H1 (cell line): ENCODE measurements at regions not wholly inside any gene's neighbourhood (a gene's known extent, or its start where the extent isn't known, plus 50 kb on each side); places are given as distances from the start of the nearest gene placed in this dataset.

Source experiments
- CTCF ChIA-PET: fragments of 300-600 bp; sonication (Branson Sonifier 250); formaldehyde crosslinking; loops from one replicate; lab custom pipeline; 2021; ENCODE audit not compliant: partially characterized antibody; lab: Charles Lee
- POLR2A ChIA-PET: fragments of 300-600 bp; sonication (Branson Sonifier 250); formaldehyde crosslinking; loops from one replicate; lab custom pipeline; 2021; ENCODE audit warnings: inconsistent platforms; ENCODE audit not compliant: partially characterized antibody; lab: Charles Lee
- DNase-seq, 2 experiments: peaks; one replicate each; pipeline versions ENCODE4 v3.0.0 to v3.0.0-alpha.2; 2010 to 2022; ENCODE audit warnings: low spot score in 2 of 2, low read depth in 1 of 2, mixed read lengths in 1 of 2
- FAIRE-seq: peaks from 2 replicates; lab custom pipeline; 2011; peaks lifted over from hg19 to GRCh38; lab: Jason Lieb, UNC
- H2AFZ ChIP-seq: 2 replicates; pipeline ENCODE4 v1.8.1; 2012; ENCODE audit warnings: low read length, inconsistent platforms
- H2AK5ac ChIP-seq: 2 replicates; pipeline ENCODE4 v1.6.1; 2013; ENCODE audit warnings: low read depth, low read length
- H2BK120ac ChIP-seq: replicated peaks from 2 replicates; pipeline ENCODE3; 2013; ENCODE audit warnings: low read depth, low read length, inconsistent platforms
- H2BK12ac ChIP-seq: 2 replicates; pipeline ENCODE4 v1.6.1; 2013; ENCODE audit warnings: low read depth, low read length
- H2BK15ac ChIP-seq: 2 replicates; pipeline ENCODE4 v1.6.1; 2013; ENCODE audit warnings: low read length
- H2BK20ac ChIP-seq: 2 replicates; pipeline ENCODE4 v1.6.1; 2013; ENCODE audit warnings: low read length
- H2BK5ac ChIP-seq: 2 replicates; pipeline ENCODE4 v1.6.1; 2013; ENCODE audit warnings: low read depth, low read length
- H3K14ac ChIP-seq: 2 replicates; pipeline ENCODE4 v1.6.1; 2013; ENCODE audit warnings: inconsistent platforms; ENCODE audit not compliant: insufficient read length
- H3K18ac ChIP-seq: 2 replicates; pipeline ENCODE4 v1.6.1; 2013; ENCODE audit warnings: low read length; ENCODE audit errors: extremely low read depth
- H3K23ac ChIP-seq: 2 replicates; pipeline ENCODE4 v1.6.1; 2013; ENCODE audit warnings: inconsistent platforms; ENCODE audit not compliant: insufficient read length
- H3K23me2 ChIP-seq: 2 replicates; pipeline ENCODE4 v1.6.1; 2013; ENCODE audit warnings: low read depth, low read length
- H3K27ac ChIP-seq: 2 replicates; pipeline ENCODE4 v1.6.1; 2011; ENCODE audit warnings: low read depth, low read length, inconsistent platforms
- H3K27me3 ChIP-seq, 4 experiments: replicated peaks in 1 of 4; 1 replicate in 1 of 4; 2 replicates in 3 of 4; pipeline versions ENCODE4 v1.6.1 to v1.8.1; 2011 to 2013; ENCODE audit warnings: low read length in 3 of 4, mild to moderate bottlenecking in 3 of 4, inconsistent platforms in 2 of 4, mixed read lengths in 2 of 4, moderate library complexity in 1 of 4; ENCODE audit not compliant: control insufficient read depth in 3 of 4, insufficient read depth in 3 of 4; ENCODE audit errors: extremely low read depth in 1 of 4
- H3K36me3 ChIP-seq, 4 experiments: 2 replicates each; pipeline versions ENCODE4 v1.6.1 to v1.8.1; 2011 to 2013; ENCODE audit warnings: mild to moderate bottlenecking in 4 of 4, low read length in 3 of 4, moderate library complexity in 2 of 4, control low read depth in 1 of 4, inconsistent platforms in 1 of 4; ENCODE audit not compliant: insufficient read depth in 4 of 4, control insufficient read depth in 2 of 4
- H3K4ac ChIP-seq: replicated peaks from 2 replicates; pipeline ENCODE3; 2013; ENCODE audit warnings: low read length, low read depth, mixed read lengths, inconsistent platforms; ENCODE audit not compliant: insufficient read length
- H3K4me1 ChIP-seq, 4 experiments: replicated peaks in 1 of 4; 1 replicate in 1 of 4; 2 replicates in 3 of 4; pipeline versions ENCODE4 v1.6.1 to v1.8.1; 2011 to 2013; ENCODE audit warnings: low read length in 3 of 4, inconsistent platforms in 2 of 4, mixed read lengths in 1 of 4; ENCODE audit not compliant: insufficient read depth in 4 of 4, control insufficient read depth in 3 of 4
- H3K4me2 ChIP-seq, 2 experiments: 2 replicates each; pipeline versions ENCODE4 v1.6.1 to v1.8.1; 2011 to 2013; ENCODE audit warnings: low read depth in 2 of 2, low read length in 2 of 2, control low read depth in 1 of 2, inconsistent platforms in 1 of 2, mild to moderate bottlenecking in 1 of 2; ENCODE audit not compliant: insufficient read depth in 1 of 2
- H3K4me3 ChIP-seq, 4 experiments: fragments of 200-600, 300-600 bp in 1 of 4; sonication (generic), shearing (Covaris generic), sonication (Bioruptor Twin) in 1 of 4; 2 replicates each; pipeline versions ENCODE4 v1.5.1 to v1.8.1; 2011 to 2016; ENCODE audit warnings: low read length in 4 of 4, low read depth in 3 of 4, control low read depth in 2 of 4, inconsistent platforms in 2 of 4, mild to moderate bottlenecking in 2 of 4, mixed read lengths in 1 of 4, moderate library complexity in 1 of 4; ENCODE audit not compliant: insufficient read depth in 2 of 4; ENCODE audit errors: extremely low read depth in 1 of 4
- H3K56ac ChIP-seq: replicated peaks from 2 replicates; pipeline ENCODE3; 2013; ENCODE audit warnings: low read depth, mild to moderate bottlenecking, mixed read lengths, low read length, inconsistent platforms; ENCODE audit not compliant: insufficient read length
- H3K79me1 ChIP-seq: 2 replicates; pipeline ENCODE4 v1.6.1; 2013; ENCODE audit warnings: low read depth, low read length, control low read depth
- H3K79me2 ChIP-seq, 2 experiments: 2 replicates each; pipeline versions ENCODE4 v1.6.1 to v1.8.1; 2012 to 2013; ENCODE audit warnings: low read length in 2 of 2, mild to moderate bottlenecking in 2 of 2, inconsistent platforms in 1 of 2; ENCODE audit not compliant: insufficient read depth in 2 of 2, control insufficient read depth in 1 of 2
- H3K9ac ChIP-seq, 4 experiments: replicated peaks in 1 of 4; 1 replicate in 1 of 4; 2 replicates in 3 of 4; pipeline versions ENCODE4 v1.6.1 to v1.8.1; 2011 to 2013; ENCODE audit warnings: low read depth in 3 of 4, low read length in 3 of 4, control low read depth in 2 of 4, mild to moderate bottlenecking in 2 of 4, moderate library complexity in 2 of 4, inconsistent platforms in 1 of 4; ENCODE audit errors: extremely low read depth in 1 of 4
- H3K9me3 ChIP-seq, 2 experiments: 2 replicates each; pipeline versions ENCODE4 v1.6.1 to v1.8.1; 2012 to 2013; ENCODE audit warnings: mild to moderate bottlenecking in 2 of 2, moderate library complexity in 2 of 2, control low read depth in 1 of 2, inconsistent platforms in 1 of 2, low read depth in 1 of 2, low read length in 1 of 2, mixed read lengths in 1 of 2; ENCODE audit not compliant: insufficient read depth in 2 of 2
- H4K20me1 ChIP-seq, 2 experiments: replicated peaks in 1 of 2; 2 replicates each; pipeline versions ENCODE3 to v1.8.1; 2011 to 2013; ENCODE audit warnings: inconsistent platforms in 2 of 2, low read length in 2 of 2, mild to moderate bottlenecking in 1 of 2; ENCODE audit not compliant: insufficient read depth in 2 of 2, control insufficient read depth in 1 of 2
- H4K5ac ChIP-seq: 2 replicates; pipeline ENCODE4 v1.6.1; 2013; ENCODE audit warnings: low read length, low read depth, mixed read lengths, inconsistent platforms; ENCODE audit not compliant: insufficient read length
- H4K8ac ChIP-seq: 2 replicates; pipeline ENCODE4 v1.8.0; 2013; ENCODE audit warnings: mild to moderate bottlenecking, moderate library complexity, low read length, inconsistent platforms; ENCODE audit not compliant: insufficient read depth; ENCODE audit errors: extremely low read depth
- H4K91ac ChIP-seq: replicated peaks from 2 replicates; pipeline ENCODE3; 2013; ENCODE audit warnings: low read length, mixed read lengths, inconsistent platforms; ENCODE audit not compliant: insufficient read length
- CBX8 ChIP-seq: fragments of 300-800, 300-1000 bp; sonication (generic); IDR thresholded peaks from 2 replicates; pipeline ENCODE4 v1.7.1; 2016; ENCODE audit warnings: low read depth, low read length, borderline replicate concordance
- CTBP2 ChIP-seq: IDR thresholded peaks from 2 replicates; pipeline ENCODE4 v1.7.0; 2011; ENCODE audit warnings: borderline replicate concordance, mild to moderate bottlenecking, moderate library complexity, mixed read lengths, low read length; ENCODE audit not compliant: insufficient read depth, insufficient read length
- EZH2 ChIP-seq: fragments of 200-600 bp; sonication (generic); IDR thresholded peaks from 2 replicates; pipeline ENCODE4 v1.7.1; 2012; ENCODE audit warnings: low read depth, mild to moderate bottlenecking, moderate library complexity, low read length, inconsistent platforms; ENCODE audit not compliant: severe bottlenecking
- RFX5 ChIP-seq: IDR thresholded peaks from 2 replicates; pipeline ENCODE4 v1.6.1; 2011; ENCODE audit warnings: low read depth, low read length, improper control_type of control experiment, borderline replicate concordance
- WGBS, 2 experiments: shearing (Covaris generic) in 1 of 2; methylation state at CpG; one replicate each; pipeline versions ENCODE4 v1.1.6 to v1.1.7; 2013 to 2015; ENCODE audit warnings: low lambda C conversion rate in 2 of 2, mixed read lengths in 2 of 2, inconsistent platforms in 1 of 2, low coverage in 1 of 2, missing lambda C conversion rate in 1 of 2; ENCODE audit not compliant: insufficient replicate concordance in 2 of 2, insufficient coverage in 1 of 2, insufficient read length in 1 of 2; ENCODE audit errors: extremely low coverage in 1 of 2, missing lambda C conversion rate in 1 of 2; 5-methylcytosine and 5-hydroxymethylcytosine counted together

DNA sequence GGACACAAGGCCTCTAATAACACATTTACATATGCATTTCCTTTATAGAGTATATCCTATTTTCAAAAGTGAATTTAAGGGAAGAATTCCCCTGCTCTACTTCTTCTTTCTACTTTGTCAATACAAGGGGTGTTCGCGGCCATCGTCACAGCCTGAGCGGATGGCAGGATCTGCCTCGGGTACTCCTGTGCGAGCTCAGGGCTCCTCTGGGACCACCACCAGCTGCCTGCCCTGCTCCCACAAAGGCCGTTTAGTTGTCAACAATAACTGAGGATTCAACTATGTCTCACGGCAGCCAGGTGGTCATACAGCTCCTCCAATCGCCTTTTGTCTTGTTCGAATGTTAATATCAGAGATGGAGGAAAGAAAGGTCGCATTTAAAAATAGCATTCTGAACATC lies 228.2 kb upstream of the TENM3 start:
- 94% methylated on average over 11 of the region's 11 CpGs; no CpG with 5 or more reads in 1 of the 2 experiments for WGBS, 2 experiments
- no peak overlapping the region for H3K56ac ChIP-seq
- FAIRE-seq (no peak), DNase-seq (no peak)
- no peak overlapping the region for H3K4me2 ChIP-seq
- H3K18ac ChIP-seq = no peak overlapping the region
- H3K23me2 ChIP-seq = no peaks in the 10 kb centered on the region
- no peak overlapping the region for H3K4me3 ChIP-seq
- H3K9ac ChIP-seq = no peak overlapping the region
- no peaks in the 10 kb centered on the region for H3K36me3 ChIP-seq
- no peaks in the 10 kb centered on the region for H3K9me3 ChIP-seq
- H4K91ac ChIP-seq = peak overlapping the region; percentile 23
- H4K8ac ChIP-seq = no peak overlapping the region
- H3K27ac ChIP-seq = no peak overlapping the region
- TF ChIP-seq EZH2 (no peak), CBX8 (no peak), RFX5 (no peak), CTBP2 (no peak)
- H2BK20ac ChIP-seq = no peak overlapping the region
- H3K14ac ChIP-seq = no peak overlapping the region
- no peaks in the 10 kb centered on the region for H3K79me2 ChIP-seq
- H2BK12ac ChIP-seq = no peak overlapping the region
- H2AK5ac ChIP-seq = no peak overlapping the region
- H3K27me3 ChIP-seq = no peaks in the 10 kb centered on the region
- POLR2A ChIA-PET = no interaction called here
- no peak overlapping the region for H3K23ac ChIP-seq
- no peaks in the 10 kb centered on the region for H4K20me1 ChIP-seq
- no peaks in the 10 kb centered on the region for H3K79me1 ChIP-seq
- no peak overlapping the region for H2BK120ac ChIP-seq
- CTCF ChIA-PET = no interaction called here
- H2BK5ac ChIP-seq = peak overlapping the region; percentile 64; the same call in 1 of the 2 replicates
- H3K4ac ChIP-seq = no peak overlapping the region
- H2BK15ac ChIP-seq = no peak overlapping the region
- H4K5ac ChIP-seq = no peak overlapping the region
- H2AFZ ChIP-seq = peak overlapping the region; percentile 61; the same call in 1 of the 2 replicates
- H3K4me1 ChIP-seq = no peaks in the 10 kb centered on the region; a peak in 1 of 7 replicates
